ENCODE measurements at regions not wholly inside any gene's neighbourhood (a gene's known extent, or its start where the extent isn't known, plus 50 kb on each side); places are given as distances from the start of the nearest gene placed in this dataset.

GRCh38 chr10:128610113-128610512 lies 483.9 kb upstream of the MKI67 start:
- TF ChIP-seq ZFP37 (CRISPR knock-in tag; IDR thresholded peaks at IDR 0.05; ENCODE audit: borderline replicate concordance), result no peak
- TF ChIP-seq SKIL (CRISPR knock-in tag; IDR thresholded peaks at IDR 0.05; ENCODE audit: borderline replicate concordance), result no peak

Data from HepG2 (cell line).